Mammary epithelial cell (primary cell): ENCODE measurements at regions not wholly inside any gene's neighbourhood (a gene's known extent, or its start where the extent isn't known, plus 50 kb on each side); places are given as distances from the start of the nearest gene placed in this dataset.

Source experiments
- EZH2 ChIP-seq: IDR thresholded peaks from 2 replicates; pipeline ENCODE4 v1.6.1; 2012; ENCODE audit warnings: low read length, inconsistent platforms, borderline replicate concordance
- TF ChIP-seq, protein P1 (sequence below), 2 donors: IDR thresholded peaks in 1 of 2; conservative IDR thresholded peaks in 1 of 2; 2 replicates each; pipeline ENCODE4 v1.5.1; 2011 to 2012; ENCODE audit warnings: inconsistent platforms in 2 of 2, low read length in 2 of 2, mild to moderate bottlenecking in 2 of 2, control low read depth in 1 of 2, low read depth in 1 of 2; ENCODE audit not compliant: insufficient read depth in 1 of 2; ENCODE audit errors: extremely low read depth in 1 of 2

- TF ChIP-seq, protein P1, sequence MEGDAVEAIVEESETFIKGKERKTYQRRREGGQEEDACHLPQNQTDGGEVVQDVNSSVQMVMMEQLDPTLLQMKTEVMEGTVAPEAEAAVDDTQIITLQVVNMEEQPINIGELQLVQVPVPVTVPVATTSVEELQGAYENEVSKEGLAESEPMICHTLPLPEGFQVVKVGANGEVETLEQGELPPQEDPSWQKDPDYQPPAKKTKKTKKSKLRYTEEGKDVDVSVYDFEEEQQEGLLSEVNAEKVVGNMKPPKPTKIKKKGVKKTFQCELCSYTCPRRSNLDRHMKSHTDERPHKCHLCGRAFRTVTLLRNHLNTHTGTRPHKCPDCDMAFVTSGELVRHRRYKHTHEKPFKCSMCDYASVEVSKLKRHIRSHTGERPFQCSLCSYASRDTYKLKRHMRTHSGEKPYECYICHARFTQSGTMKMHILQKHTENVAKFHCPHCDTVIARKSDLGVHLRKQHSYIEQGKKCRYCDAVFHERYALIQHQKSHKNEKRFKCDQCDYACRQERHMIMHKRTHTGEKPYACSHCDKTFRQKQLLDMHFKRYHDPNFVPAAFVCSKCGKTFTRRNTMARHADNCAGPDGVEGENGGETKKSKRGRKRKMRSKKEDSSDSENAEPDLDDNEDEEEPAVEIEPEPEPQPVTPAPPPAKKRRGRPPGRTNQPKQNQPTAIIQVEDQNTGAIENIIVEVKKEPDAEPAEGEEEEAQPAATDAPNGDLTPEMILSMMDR (conservative IDR thresholded peaks at IDR 0.05 in 1 of 2, IDR thresholded peaks at IDR 0.05 in 1 of 2; ENCODE audit: extremely low read depth in 1 of 2, insufficient read depth in 1 of 2, low read depth in 1 of 2, low read length in 2 of 2): no peak
- no peak for TF ChIP-seq EZH2
These were observed 296.2 kb upstream of the MARCKS start for GRCh38 chr6:113560908-113561307.
